NOMO-1 treated with DMSO at 0.1 percent for 48 hours (cell line): ENCODE measurements at regions not wholly inside any gene's neighbourhood (a gene's known extent, or its start where the extent isn't known, plus 50 kb on each side); places are given as distances from the start of the nearest gene placed in this dataset.
"Not testable (repeated sequence)": the region's sequence is repeated elsewhere in the genome, so short reads cannot be mapped to it uniquely, and the experiment has no call there.

Experiments
- DNase-seq: peaks from one replicate; lab custom pipeline; 2025; ENCODE audit not compliant: unreplicated experiment; lab: John Stamatoyannopoulos, UW

DNA sequence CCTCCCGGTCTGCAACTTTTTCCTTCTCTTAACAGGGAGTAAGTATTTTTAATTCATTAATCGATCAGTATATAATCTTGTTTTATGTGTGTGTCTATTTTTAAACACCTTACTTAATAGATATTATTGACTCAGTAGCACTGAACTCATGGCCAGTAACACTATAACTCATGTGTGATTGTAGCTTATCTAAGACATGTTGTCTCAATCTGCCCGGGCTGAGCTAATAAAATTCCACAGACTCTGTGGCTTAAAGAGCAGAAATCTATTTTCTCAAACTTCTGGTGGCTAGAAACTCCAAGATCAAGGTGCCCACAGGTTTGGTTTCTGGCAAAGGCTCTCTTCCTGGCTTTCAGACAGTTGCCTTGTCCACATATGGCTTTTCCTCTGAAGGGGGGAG is 68.8 kb upstream of the TNFAIP3 start:
- no peak for DNase-seq

DNA sequence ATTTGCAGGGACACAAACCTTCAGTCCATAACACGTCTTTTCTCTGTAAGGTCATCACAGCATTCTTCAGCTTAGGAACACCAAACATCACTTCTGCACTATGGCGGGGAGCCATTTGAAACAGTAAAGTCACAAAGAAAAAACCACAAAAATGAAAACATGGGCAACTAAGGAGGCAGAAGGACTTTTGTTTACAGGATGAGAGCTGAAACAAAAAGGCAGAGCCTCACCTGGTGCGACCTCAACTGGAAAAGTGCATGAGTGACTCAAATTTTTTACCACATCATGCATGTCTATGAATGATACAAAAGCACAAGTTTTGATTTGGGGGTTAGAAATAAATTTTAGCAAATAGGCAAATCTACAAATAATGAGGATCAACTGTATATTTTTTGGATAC is 68.2 kb upstream of the TNFAIP3 start:
- no peak for DNase-seq

DNA sequence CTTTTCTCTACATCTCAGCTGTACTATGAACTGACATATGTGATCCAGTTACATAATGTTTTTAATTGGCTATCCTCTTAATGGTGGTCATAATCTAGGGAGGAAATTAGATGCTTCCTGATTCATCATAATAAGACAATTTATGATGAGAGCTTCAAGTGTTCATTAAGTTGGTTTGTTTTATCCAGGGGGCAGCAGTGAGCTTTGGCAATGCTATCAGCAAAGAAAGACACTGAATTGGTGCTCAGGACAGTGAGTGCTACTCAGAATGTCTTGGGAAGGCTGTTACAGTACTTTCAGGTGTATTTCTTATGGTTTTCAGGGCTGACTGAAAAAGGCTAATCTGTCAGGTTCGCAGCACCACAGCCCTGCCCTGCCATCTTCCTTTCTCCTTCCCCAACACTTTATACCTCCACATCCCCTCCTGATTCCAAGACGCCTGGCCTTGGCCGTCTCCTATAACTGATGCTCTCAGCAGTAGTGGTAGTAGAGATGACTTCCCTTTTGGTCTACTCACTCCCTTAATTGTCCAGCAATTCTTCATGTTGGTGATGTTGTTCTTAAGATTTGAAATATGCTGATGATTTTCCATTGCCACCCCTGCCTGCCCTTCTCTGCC is 67.0 kb upstream of the TNFAIP3 start:
- peak; percentile 39 for DNase-seq

DNA sequence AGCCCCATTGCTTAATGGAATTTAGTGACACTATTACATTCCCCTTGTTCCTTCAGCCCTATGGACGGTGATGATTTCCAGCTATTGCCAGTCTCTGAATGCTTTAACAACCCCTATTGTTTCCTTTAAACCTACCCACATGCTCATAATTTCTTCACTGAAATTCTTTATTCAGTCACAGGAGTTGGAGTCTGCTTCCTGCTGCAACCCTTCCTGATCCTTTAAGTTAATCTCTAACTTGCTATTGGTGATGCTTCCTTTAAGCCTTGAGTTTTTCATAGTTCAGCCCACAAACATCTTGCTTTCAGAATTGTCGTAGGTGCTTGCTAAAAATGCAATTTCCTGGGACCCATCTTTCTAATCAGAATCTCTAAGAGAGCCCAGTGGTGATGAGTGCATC is 66.3 kb upstream of the TNFAIP3 start:
- no peak for DNase-seq

DNA sequence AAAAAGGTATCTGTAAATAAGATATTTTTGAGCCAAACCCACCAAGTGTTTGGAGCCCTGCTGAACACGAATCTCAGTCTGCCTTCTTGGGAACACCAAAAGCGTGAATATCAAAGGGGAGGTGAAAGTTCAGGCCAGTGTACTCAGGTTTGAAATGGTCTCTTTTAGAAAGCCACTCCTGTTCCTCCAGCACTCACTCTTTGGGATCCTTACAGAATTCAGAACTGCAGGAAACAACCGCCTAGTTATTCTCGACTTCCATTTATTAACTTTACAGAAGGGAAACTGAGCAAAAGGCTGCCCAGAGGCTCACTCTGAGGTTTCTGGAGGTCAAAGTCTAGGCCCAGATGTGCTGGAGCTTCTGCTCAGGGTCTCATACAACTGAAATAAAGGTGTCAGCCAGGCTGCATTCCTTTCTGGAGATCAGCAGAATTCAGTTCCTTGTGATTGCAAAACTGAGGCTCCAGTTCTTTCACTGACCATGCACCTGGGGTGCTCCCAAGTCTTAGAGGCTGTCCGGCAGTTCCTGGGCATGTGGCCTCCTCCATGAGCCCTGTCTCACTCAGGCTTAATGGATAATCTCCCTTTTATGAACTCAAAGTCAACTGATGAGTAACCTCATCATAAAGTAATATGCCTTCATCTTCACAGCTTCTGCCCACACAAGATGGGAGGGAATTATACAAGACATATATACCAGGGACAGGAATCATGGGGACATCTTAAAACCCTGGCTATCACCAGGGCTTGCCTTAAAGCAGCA is 65.5 kb upstream of the TNFAIP3 start:
- DNase-seq, result no peak

DNA sequence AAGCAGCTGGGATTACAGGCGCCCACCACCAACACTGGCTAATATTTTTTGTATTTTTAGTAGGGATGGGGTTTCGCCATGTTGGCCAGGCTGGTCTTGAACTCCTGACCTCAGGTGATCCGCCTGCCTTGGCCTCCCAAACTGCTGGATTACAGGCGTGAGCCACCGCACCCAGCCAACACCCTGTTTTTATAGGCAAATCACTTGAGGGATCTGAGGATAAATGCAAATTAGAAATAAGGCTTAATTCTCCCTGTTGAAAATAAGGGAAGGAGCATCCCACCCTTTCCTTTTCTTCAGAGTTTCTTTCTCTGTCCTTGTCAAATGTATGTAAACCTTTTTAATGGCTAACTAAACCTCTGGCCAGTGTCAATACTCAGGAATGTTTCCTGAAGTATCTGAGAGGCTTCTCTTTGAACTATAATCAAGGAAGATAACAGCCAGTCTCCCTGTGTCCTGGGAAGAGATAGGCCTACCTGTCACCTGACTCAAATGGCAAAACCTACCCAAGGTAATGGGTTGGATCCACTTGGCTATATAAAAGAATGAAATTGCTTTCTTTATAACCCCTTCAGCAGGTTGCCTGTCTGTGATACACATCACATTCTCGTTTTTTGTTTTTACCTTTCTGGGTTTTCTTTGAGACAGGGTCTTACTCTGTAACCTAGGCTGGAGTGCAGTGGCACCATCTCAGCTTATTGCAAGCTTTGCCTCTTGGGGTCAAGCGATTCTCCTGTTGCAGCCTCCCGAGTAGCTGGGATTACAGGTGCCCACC is 64.5 kb upstream of the TNFAIP3 start:
- no peak for DNase-seq

DNA sequence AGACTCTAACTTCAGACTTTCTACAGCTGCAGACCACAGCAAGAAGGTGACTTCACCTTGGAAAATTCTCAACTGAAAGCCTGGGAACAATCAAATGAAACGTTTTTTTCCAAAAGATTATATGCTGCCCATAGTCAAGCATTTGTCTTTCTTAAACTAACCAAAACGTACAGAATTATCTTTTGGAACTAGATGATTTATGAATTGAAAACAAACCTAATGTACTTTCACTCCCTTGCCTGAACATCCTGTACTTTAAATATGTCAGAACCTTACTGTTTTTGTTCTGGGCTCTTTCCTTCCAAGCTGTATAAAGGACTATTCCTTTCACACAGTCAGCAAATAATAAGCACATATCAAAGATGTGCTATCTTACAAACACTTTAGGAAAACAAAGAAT is 62.4 kb upstream of the TNFAIP3 start:
- no peak for DNase-seq

DNA sequence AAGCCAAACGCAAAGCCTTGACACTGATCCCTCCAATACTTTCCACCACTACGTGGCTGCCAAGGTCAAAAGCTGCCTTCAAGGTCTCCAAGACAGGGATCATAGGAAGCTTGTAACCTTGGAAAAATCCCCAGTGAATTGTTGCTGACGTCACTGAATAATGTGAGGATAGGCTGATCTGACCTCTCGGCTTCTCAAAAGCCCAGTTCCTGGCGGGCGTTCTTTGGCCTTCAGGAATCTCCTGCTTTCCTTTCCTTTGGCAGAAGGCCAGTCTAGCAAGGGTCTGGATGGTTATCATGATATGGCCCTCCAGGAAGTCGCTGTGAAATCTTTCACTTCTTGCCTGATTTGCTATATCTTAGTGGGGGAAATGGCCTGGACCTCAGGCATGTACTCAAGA is 61.4 kb upstream of the TNFAIP3 start:
- no peak for DNase-seq

DNA sequence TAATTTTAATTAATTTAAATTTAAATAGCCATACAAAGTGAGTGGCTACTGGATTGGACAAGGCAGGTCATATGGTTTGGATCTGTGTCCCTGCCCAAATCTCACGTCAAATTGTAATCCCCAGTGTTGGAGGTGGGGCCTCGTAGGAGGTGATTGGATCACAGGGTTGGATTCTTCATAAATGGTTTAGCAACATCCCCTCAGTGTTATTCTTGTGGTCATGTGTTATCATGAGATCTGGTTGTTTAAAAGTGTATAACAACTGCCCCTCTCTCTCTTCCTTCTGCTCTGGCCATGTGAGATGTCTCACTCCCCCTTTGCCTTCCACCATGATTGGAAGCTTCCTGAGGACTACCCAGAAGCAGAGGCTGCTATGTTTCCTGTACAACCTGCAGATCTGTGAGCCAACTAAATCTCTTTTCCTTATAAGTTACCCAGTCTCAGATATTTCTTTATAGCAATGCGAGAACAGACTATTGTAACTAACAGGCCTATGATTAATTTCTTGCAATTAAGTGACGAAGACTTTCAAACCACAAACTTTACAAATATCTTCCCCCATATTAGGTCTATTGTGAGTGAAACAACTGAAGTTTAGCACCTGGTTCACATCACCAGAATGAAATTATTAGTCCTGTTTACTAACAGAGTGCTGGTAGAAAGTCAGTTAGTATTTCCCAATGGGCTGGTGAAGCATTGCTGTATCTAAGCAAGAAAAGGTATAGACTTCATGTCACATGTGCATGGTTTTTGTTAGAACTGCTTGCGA is 60.0 kb upstream of the TNFAIP3 start:
- no peak for DNase-seq

DNA sequence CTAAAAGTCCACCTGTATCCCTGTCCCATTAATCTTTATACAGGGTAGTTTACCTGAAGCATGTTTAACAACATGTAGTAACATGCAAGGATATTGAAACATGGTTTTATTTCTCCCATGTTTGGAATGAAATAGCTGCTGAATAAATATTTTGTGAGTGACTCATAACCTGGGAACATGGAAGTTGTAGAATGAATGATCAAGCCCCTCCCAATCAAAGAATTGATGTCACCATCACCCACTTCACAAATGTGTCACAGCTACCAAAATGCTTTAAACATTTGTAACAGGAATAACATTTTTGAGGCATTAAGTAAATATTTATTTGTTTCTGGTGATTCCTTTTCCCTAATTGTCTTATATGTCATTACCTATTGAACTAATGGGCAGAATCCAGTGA is 58.9 kb upstream of the TNFAIP3 start:
- DNase-seq, result no peak

DNA sequence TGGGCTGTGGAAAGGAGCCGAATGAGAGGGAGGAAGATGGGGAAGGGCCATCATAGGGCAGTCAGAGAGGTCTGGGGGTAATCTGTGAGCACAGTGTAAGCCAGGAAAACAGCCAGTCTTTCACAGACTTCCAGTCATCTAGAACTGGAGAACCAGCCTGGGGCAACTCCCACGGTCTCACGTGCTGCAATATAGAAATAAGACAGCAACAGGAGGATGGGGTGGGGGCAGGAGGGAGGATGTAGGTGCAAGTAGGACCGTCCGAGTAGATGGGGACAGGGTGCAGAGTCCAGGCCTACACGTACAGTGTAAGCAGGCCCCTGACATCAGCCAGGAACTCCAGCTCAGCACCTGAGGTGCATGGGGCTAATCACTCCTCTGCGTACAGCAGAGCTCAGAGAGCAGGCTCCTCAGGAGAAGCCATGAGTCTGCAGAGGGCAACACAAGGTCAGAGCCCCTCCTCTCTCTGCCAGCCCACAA is 58.2 kb upstream of the TNFAIP3 start:
- no peak for DNase-seq

DNA sequence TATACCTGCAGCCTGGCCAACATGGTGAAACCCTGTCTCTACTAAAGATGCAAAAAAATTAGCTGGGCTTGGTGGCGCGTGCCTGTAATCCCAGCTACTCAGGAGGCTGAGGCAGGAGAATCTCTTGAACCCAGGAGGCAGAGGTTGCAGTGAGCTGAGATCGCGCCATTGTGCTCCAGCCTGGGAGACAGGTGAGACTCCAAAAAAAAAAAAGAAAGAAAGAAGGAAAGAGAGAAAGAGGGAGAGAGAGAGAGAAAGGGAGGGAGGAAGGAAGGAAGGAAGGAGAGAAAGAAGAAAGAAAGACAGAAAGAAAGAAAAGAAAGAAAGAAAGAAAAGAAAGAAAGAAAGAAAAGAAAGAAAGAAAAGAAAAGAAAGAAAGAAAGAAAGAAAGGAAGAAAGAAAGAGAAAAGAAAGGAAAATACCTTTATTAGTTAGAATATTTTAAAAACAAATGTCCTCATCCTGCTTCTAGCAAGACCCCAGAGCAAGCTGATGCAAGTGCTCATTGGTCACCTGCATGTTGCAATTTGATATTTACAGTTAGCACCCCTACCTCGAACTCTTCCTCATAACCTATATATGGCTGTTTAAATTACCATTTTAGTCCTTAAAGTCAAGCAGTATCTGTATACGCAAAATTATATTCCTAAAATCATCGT is 57.0 kb upstream of the TNFAIP3 start:
- not testable (repeated sequence) for DNase-seq

DNA sequence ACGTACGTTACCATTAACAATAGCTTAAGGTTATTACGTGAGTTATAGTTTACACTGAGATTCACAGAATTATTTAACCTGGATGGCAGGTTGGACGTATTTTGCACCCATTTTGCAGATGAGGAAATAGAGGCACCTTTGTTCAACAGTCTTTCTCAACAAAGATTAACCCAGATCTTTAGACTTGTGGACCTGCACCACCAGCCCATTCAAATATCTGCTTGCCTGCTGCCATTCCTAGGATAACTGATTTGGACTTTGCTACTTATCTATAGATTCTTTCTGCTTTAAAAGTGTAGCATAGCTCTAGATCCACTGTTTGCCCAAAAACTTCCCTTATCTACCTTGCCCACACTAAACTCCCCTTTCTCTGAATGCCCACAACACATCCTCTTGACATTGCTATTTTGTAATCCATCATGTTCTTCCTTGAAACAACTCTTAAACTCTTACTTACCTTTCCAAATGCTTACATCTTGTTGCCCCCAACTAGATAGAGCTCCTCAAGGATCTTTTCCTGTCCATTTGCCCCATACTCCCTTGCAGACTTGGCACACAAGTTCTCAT is 56.4 kb upstream of the TNFAIP3 start:
- no peak for DNase-seq

DNA sequence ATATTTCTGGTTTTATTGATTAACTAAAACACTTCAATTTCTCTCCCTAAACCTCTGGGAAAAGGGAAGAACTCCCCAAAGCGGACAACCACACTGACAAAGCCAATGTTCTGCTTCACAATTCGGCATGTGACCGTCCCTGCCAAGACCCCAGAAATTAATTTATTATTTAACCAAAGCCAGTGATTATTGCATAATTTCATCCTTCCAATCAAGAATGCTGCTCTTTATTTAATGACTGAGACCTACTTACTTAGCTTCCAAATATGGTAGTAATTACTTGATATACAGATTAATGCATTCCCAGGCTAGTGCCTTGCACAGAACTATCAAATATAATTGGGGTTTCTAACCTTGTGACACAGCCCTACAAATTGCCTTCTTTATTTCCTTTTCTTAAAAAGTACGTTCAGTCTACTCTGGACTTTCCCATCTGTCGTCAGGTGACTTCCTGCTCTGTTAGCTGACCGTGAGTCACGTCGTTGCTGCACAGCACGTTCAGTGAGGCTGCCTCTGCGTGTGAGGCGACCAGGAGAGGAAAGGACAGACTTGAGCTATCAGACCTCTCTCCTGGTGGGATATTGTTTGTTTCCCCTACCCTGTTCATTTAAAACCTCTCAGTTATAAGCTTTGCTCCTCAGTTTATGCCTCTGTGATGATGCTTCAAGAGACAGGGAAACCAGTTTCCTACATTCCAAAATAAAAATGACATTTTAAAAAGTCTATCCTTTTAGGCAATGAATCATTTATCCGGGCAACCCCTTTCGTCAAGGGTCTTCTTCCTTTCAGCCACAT is 55.7 kb upstream of the TNFAIP3 start:
- peak; percentile 92 for DNase-seq

DNA sequence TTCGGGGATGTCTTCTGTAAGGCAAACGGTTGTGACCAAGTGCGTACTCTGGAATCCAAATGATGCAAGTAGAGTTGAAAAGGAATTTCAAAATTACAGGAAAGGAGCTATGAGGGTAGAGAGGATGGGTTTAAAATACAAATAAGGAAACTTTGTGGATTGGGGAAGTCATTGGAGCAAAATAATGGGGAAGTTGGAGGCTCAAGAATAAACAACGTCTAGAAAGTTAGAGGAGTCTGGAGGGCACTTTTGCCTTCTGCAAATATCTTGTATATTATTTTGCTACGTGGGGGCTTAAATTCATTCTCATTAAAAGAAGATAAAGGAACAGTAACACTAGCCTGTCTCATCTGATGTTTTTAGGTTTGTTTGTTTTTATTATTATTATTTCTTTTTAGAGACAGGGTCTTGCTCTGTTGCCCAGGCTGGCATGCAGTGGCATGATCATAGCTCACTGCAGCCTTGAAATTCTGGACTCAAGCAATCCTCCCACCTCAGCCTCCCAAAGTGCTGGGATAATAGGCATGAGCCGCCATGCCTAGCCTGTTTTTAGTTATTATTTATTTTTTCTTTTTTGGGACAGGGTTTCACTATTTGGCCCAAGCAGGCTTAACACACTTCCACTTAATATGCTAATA is 55.0 kb upstream of the TNFAIP3 start:
- peak; percentile 52 for DNase-seq

DNA sequence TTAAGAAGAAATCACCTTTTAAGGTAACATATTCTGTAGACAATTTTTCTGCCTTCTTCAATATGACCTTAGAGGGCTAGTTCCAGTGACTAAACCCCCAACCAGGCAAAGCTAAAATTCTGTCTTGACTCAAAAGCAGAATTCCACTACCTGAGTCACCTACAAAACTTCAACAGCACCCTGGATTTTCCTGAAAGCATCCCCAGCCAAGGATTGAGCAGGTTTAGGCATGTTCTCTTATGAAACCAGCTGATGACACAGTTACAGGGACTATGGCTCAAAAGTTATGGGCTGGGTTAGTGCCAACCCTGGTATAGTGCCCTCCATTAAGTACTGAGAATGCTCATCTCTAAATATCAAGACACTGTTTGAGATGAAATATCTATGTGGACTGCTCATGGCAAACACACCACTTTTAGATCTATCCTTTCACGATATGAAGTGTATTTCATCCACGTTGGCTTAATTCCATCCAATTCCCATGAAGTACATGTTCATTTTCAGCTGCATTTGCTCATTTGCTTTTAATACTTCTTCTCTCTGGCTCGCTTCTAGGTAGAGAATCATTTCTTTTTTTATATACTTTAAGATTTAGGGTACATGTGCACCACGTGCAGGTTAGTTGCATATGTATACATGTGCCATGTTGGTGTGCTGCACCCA is 53.6 kb upstream of the TNFAIP3 start:
- DNase-seq, result no peak

DNA sequence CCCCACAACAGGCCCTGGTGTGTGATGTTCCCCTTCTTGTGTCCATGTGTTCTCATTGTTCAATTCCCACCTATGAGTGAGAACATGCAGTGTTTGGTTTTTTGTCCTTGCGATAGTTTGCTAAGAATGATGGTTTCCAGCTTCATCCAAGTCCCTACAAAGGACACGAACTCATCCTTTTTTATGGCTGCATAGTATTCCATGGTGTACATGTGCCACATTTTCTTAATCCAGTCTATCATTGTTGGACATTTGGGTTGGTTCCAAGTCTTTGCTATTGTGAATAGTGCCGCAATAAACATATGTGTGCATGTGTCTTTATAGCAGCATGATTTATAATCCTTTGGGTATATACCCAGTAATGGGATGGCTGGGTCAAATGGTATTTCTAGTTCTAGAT is 53.0 kb upstream of the TNFAIP3 start:
- not testable (repeated sequence) for DNase-seq

DNA sequence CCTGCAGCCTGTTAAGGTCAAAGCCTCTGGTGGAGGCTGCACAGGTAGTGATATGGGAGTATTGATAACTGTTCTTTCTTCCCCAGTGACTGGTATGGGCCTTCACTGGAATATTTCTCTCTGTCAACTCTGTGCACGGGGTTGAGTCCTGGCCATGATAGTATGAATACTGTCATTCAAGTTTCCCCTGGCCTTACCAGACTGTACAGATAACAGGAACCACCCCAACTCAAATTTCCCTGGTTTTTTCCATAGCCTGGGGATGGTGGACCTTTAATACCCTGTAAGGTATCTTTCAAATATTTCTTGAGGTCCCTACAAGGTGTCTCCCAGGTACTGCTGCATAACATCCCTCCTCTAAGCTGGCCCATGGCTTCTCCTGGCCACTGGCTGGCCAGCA is 51.4 kb upstream of the TNFAIP3 start:
- no peak for DNase-seq
